ENCODE measurements at regions not wholly inside any gene's neighbourhood (a gene's known extent, or its start where the extent isn't known, plus 50 kb on each side); places are given as distances from the start of the nearest gene placed in this dataset.

- Histone ChIP-seq H3K36me3 (ENCODE audit: control insufficient read depth in 2 of 2, insufficient read depth in 2 of 2, low read length in 1 of 2) (no peaks in the 10 kb centered on the region), H3K4me2 (ENCODE audit: control insufficient read depth, insufficient read depth) (no peak overlapping the region), H3K79me2 (ENCODE audit: control insufficient read depth, insufficient read depth, low read length) (no peaks in the 10 kb centered on the region), H3K4me3 (no peak overlapping the region), H3K9ac (ENCODE audit: control insufficient read depth, insufficient read depth, low read length) (no peak overlapping the region), H4K20me1 (ENCODE audit: control insufficient read depth, insufficient read depth) (no peaks in the 10 kb centered on the region), H3K9me3 (replicated peaks; ENCODE audit: control insufficient read depth, insufficient read depth, low read length) (peaks cover 2% of the 10 kb centered on the region; the same call in 2 of the 3 replicates), H3K27ac (ENCODE audit: control insufficient read depth, insufficient read depth) (no peak overlapping the region), H3K4me1 (ENCODE audit: control insufficient read depth, insufficient read depth, low read length) (no peaks in the 10 kb centered on the region), H3K27me3 (replicated peaks in 1 of 2; ENCODE audit: control insufficient read depth in 2 of 2, insufficient read depth in 2 of 2, low read length in 1 of 2) (no peaks in the 10 kb centered on the region), H2AFZ (ENCODE audit: control insufficient read depth, low read depth, low read length) (no peak overlapping the region)
- WGBS (ENCODE audit: insufficient coverage, insufficient replicate concordance, low lambda C conversion rate, missing lambda C conversion rate) = 70% methylated on average over 41 of the region's 41 CpGs
- SMC1A ChIA-PET (ENCODE audit: uncharacterized antibody, unreplicated experiment) = no interaction called here
- RAD21 ChIA-PET (ENCODE audit: unreplicated experiment) = no interaction called here
- FAIRE-seq = no peak
- CTCF ChIA-PET = no interaction called here
- intact Hi-C loops (cut with micrococcal nuclease; ENCODE audit: unreplicated experiment) (no loop called here), in situ Hi-C loops (cut with MboI) (no loop called here)
- TF ChIP-seq EP300 (IDR thresholded peaks at IDR 0.05; ENCODE audit: borderline replicate concordance in 1 of 2, control insufficient read depth in 1 of 2, low read depth in 2 of 2, low read length in 2 of 2) = no peak
- TF ChIP-seq SMAD5 (IDR thresholded peaks at IDR 0.05; ENCODE audit: low read depth) = no peak
- no peak for TF ChIP-seq E2F4 (IDR thresholded peaks at IDR 0.05; ENCODE audit: low read depth, low read length)
- no peak for TF ChIP-seq MXI1 (IDR thresholded peaks at IDR 0.05; ENCODE audit: low read depth, low read length)
- no peak for TF ChIP-seq RELB (IDR thresholded peaks at IDR 0.05; ENCODE audit: low read depth)
- TF ChIP-seq ZNF217 (IDR thresholded peaks at IDR 0.05) = no peak
- no peak for TF ChIP-seq SMAD1 (IDR thresholded peaks at IDR 0.05; ENCODE audit: low read depth, partially characterized antibody)
- POLR2A ChIA-PET = no interaction called here
- DNase-seq (ENCODE audit: low read depth, low spot score) = no peak
- BruUV-seq (replicated peaks) = no TSS peak
- no peak for ATAC-seq
These were observed 61.9 kb downstream of the FOXL3 start for GRCh38 chr7:351681-352480.

Data from GM12878 (cell line).